ENCODE measurements at regions not wholly inside any gene's neighbourhood (a gene's known extent, or its start where the extent isn't known, plus 50 kb on each side); places are given as distances from the start of the nearest gene placed in this dataset.

DNA sequence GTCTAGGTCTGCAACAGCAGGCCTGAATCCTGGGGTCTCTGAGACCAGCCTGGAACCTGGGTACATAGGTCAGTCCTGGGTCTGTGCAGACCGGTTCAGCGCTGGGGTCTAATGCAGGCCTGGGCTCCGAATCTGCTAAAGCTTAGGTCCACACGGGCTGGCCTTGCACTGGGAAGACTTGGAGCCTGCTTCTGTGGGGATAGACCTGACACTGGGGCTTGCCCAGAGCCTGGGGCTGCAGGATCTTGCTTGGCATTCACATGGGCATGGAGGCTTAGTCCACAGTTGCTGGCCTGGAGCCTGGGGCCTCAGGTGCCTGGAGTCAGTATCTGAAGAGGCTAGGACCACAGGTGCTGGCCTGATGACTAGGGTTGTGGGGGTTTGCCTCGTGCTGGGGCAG is 369.8 kb upstream of the SEL1L start:
- Histone ChIP-seq H2AFZ (no peak overlapping the region), H3K4me1 (no peaks in the 10 kb centered on the region), H3K9me3 (ENCODE audit: control insufficient read depth, low read length) (no peaks in the 10 kb centered on the region), H3K27ac (no peak overlapping the region), H3K4me3 (ENCODE audit: low read depth, low read length) (no peak overlapping the region), H3K9ac (no peak overlapping the region), H3K4me2 (ENCODE audit: low read length) (no peak overlapping the region), H3K79me2 (no peaks in the 10 kb centered on the region), H3K27me3 (ENCODE audit: control insufficient read depth, insufficient read depth, low read length) (no peaks in the 10 kb centered on the region), H3K36me3 (ENCODE audit: control insufficient read depth, insufficient read depth, low read length) (no peaks in the 10 kb centered on the region)
- TF ChIP-seq, protein P1, sequence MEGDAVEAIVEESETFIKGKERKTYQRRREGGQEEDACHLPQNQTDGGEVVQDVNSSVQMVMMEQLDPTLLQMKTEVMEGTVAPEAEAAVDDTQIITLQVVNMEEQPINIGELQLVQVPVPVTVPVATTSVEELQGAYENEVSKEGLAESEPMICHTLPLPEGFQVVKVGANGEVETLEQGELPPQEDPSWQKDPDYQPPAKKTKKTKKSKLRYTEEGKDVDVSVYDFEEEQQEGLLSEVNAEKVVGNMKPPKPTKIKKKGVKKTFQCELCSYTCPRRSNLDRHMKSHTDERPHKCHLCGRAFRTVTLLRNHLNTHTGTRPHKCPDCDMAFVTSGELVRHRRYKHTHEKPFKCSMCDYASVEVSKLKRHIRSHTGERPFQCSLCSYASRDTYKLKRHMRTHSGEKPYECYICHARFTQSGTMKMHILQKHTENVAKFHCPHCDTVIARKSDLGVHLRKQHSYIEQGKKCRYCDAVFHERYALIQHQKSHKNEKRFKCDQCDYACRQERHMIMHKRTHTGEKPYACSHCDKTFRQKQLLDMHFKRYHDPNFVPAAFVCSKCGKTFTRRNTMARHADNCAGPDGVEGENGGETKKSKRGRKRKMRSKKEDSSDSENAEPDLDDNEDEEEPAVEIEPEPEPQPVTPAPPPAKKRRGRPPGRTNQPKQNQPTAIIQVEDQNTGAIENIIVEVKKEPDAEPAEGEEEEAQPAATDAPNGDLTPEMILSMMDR (IDR thresholded peaks at IDR 0.05): no peak

DNA sequence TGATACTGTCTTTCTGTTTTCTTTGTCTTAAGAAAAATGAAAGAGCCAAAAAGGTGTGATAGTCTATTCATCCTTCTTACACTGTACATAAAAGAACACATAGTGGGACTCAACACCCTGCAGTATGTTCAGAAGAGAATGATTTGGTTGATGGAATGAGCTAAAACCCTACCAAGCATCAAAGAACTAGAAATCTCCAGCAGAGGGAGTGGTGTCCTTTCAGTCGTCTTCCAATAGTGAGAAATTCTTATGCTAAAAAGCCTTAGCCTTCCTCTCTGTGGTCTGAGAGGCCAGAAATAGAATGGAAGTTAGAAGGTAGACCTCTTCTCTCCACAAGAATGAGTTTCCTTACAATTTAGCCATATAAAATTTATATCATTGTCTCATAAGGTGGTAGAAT is 393.4 kb upstream of the SEL1L start:
- Histone ChIP-seq H3K27me3 (ENCODE audit: control insufficient read depth, insufficient read depth, low read length) (no peaks in the 10 kb centered on the region), H3K36me3 (ENCODE audit: control insufficient read depth, insufficient read depth, low read length) (no peaks in the 10 kb centered on the region), H3K4me1 (no peaks in the 10 kb centered on the region), H3K9me3 (ENCODE audit: control insufficient read depth, low read length) (no peaks in the 10 kb centered on the region), H3K9ac (no peak overlapping the region), H2AFZ (no peak overlapping the region), H3K4me3 (ENCODE audit: low read depth, low read length) (no peak overlapping the region), H3K27ac (no peak overlapping the region), H3K4me2 (ENCODE audit: low read length) (no peak overlapping the region), H3K79me2 (no peaks in the 10 kb centered on the region)
- TF ChIP-seq, protein P1 (IDR thresholded peaks at IDR 0.05): no peak

DNA sequence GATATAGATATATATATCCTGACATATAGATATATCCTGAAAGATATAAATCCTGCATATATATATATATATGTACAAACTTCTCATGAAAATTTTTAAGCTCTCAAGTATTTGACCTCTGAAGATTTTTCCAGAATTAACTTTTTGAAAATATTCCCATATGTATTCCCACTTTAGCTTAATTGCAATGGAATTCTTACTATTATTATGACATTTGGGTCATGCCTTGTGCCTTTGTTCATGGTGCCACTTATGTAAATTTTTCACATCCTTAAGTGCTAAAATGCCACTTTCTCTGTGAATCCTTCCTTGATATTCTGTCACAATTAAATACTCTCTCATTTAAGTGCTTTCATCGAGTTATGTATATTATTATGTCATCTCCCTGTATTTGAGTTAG is 398.2 kb upstream of the SEL1L start:
- Histone ChIP-seq H3K4me1 (no peaks in the 10 kb centered on the region), H3K79me2 (no peaks in the 10 kb centered on the region), H3K4me3 (ENCODE audit: low read depth, low read length) (no peak overlapping the region), H3K27me3 (ENCODE audit: control insufficient read depth, insufficient read depth, low read length) (no peaks in the 10 kb centered on the region), H2AFZ (no peak overlapping the region), H3K27ac (no peak overlapping the region), H3K9ac (no peak overlapping the region), H3K4me2 (ENCODE audit: low read length) (no peak overlapping the region), H3K36me3 (ENCODE audit: control insufficient read depth, insufficient read depth, low read length) (no peaks in the 10 kb centered on the region), H3K9me3 (ENCODE audit: control insufficient read depth, low read length) (no peaks in the 10 kb centered on the region)
- TF ChIP-seq, protein P1 (IDR thresholded peaks at IDR 0.05): no peak

DNA sequence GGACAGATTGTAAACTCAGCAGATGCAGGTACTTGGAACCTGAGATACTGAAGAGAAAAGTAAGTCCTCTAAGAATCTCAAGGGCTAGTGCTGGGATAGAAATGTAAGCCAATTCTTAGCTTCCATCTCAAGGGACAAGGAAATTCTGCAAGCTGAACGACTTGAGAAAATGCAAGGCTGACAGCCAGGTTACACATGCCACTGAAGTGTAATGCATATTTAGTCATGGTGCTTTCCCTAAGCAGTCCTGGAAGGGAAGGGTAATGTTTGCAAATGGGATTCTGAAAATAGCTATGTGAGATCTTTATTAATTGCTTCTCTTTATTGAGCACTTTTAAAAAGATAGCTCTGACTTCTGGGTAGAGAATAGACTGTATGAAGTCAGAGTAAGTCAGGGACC is 402.7 kb upstream of the SEL1L start:
- Histone ChIP-seq H3K9me3 (ENCODE audit: control insufficient read depth, low read length) (no peaks in the 10 kb centered on the region), H3K4me2 (ENCODE audit: low read length) (no peak overlapping the region), H3K79me2 (no peaks in the 10 kb centered on the region), H3K4me3 (ENCODE audit: low read depth, low read length) (no peak overlapping the region), H2AFZ (no peak overlapping the region), H3K27ac (no peak overlapping the region), H3K36me3 (ENCODE audit: control insufficient read depth, insufficient read depth, low read length) (no peaks in the 10 kb centered on the region), H3K9ac (no peak overlapping the region), H3K27me3 (ENCODE audit: control insufficient read depth, insufficient read depth, low read length) (no peaks in the 10 kb centered on the region), H3K4me1 (no peaks in the 10 kb centered on the region)
- TF ChIP-seq, protein P1 (IDR thresholded peaks at IDR 0.05): no peak

DNA sequence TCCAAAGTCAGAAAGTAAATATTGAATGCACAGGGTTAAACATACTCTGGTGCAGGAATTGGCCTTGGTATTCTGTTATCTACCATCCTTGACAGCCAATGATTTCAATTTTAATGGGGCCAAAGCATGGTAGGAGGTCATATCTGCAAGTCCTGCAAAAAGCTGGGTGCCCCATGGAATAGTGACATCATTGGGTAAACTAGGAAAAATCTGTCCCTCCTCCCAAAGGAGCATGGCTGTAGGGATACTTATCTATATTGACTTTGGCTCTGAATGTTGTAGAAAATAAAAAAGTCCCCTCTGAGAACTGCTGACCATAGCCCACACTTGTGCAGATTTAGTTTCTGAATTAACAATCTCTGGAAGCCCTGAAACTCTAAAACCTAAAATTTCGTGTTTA is 403.2 kb upstream of the SEL1L start:
- H3K79me2 ChIP-seq: no peaks in the 10 kb centered on the region
- no peaks in the 10 kb centered on the region for H3K4me1 ChIP-seq
- no peak overlapping the region for H3K4me3 ChIP-seq (ENCODE audit: low read depth, low read length)
- H3K36me3 ChIP-seq (ENCODE audit: control insufficient read depth, insufficient read depth, low read length): no peaks in the 10 kb centered on the region
- H3K9ac ChIP-seq: no peak overlapping the region
- H3K9me3 ChIP-seq (ENCODE audit: control insufficient read depth, low read length): no peaks in the 10 kb centered on the region
- no peak overlapping the region for H3K4me2 ChIP-seq (ENCODE audit: low read length)
- TF ChIP-seq, protein P1 (IDR thresholded peaks at IDR 0.05): no peak
- no peaks in the 10 kb centered on the region for H3K27me3 ChIP-seq (ENCODE audit: control insufficient read depth, insufficient read depth, low read length)
- no peak overlapping the region for H2AFZ ChIP-seq
- H3K27ac ChIP-seq: no peak overlapping the region
